Activated CD4-positive, alpha-beta T cell treated with anti-CD3 and anti-CD28 coated beads for 36 hours (primary cell): ENCODE measurements at regions not wholly inside any gene's neighbourhood (a gene's known extent, or its start where the extent isn't known, plus 50 kb on each side); places are given as distances from the start of the nearest gene placed in this dataset.

ENCODE experiments used
- ATAC-seq: fragments of 200-7000 bp; cut with Tn5 transposase; one replicate; pipeline ENCODE4 v1.10.0; 2021; ENCODE audit warnings: mild to moderate bottlenecking, moderate library complexity
- CTCF ChIA-PET: fragments of 350-600 bp; sonication (Branson Sonifier 250); formaldehyde crosslinking; loops from one replicate; lab custom pipeline; 2021; ENCODE audit warnings: antibody characterized with exemption; lab: Charles Lee
- POLR2A ChIA-PET: fragments of 350-600 bp; sonication (Branson Sonifier 250); formaldehyde crosslinking; loops from one replicate; lab custom pipeline; 2021; ENCODE audit warnings: antibody characterized with exemption, inconsistent platforms; lab: Charles Lee
- DNase-seq: peaks from one replicate; pipeline ENCODE4 v3.0.0-alpha.2; 2020
- H3K27ac Mint-ChIP-seq: one replicate; pipeline ENCODE4 v1.8.0; 2021; ENCODE audit warnings: mixed read lengths
- H3K27me3 Mint-ChIP-seq: one replicate; pipeline ENCODE4 v1.8.0; 2021; ENCODE audit warnings: mixed read lengths
- H3K36me3 Mint-ChIP-seq: one replicate; pipeline ENCODE4 v1.8.0; 2021; ENCODE audit warnings: low read depth, mixed read lengths
- H3K4me1 Mint-ChIP-seq: one replicate; pipeline ENCODE4 v1.8.0; 2021; ENCODE audit warnings: mixed read lengths
- H3K4me3 Mint-ChIP-seq: one replicate; pipeline ENCODE4 v1.8.0; 2021; ENCODE audit warnings: mild to moderate bottlenecking, moderate library complexity, mixed read lengths
- H3K9me3 Mint-ChIP-seq: one replicate; pipeline ENCODE4 v1.8.0; 2021; ENCODE audit warnings: low read depth, mixed read lengths
- intact Hi-C, 2 experiments: fragments of 100-400 bp; cut with DNase I in 1 of 2; cut with micrococcal nuclease in 1 of 2; formaldehyde crosslinking; loops; one replicate each; pipeline versions ENCODE4 v1.14.2 to v1.15.1; 2022 to 2024; cut with DNase I, micrococcal nuclease

DNA sequence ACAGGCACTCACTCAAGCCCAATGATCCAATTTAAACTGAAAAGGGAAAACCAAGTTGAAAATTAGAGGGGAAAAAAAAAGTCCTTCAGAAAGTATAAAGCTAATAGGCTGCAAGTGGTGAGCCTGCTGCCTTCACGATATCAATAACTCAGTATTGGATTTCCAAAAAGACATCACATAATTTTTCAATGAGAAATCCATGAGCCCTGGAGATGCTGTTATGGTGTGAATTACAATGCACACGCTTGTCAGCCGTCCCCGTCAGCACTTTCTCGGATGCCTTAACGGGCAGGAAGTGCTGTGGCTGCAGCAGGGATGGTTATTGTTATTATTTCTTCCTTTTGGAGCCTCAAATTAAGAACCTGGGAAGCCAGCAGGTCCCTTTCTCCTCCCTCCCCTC lies 138.5 kb downstream of the DHX35 start:
- Mint-ChIP-seq H3K27ac (no peak overlapping the region), H3K4me1 (no peaks in the 10 kb centered on the region), H3K36me3 (no peaks in the 10 kb centered on the region), H3K4me3 (no peak overlapping the region), H3K9me3 (peaks cover 3% of the 10 kb centered on the region), H3K27me3 (peaks cover 19% of the 10 kb centered on the region)
- ChIA-PET POLR2A (no interaction called here), CTCF (interaction anchor here (0.7 kb wide), 1 partner anchor 405 kb away, joined by 5 read pairs; no protein-coding TSS in a partner anchor)
- ATAC-seq, result no peak
- no peak for DNase-seq
- intact Hi-C loops, result no loop called here

DNA sequence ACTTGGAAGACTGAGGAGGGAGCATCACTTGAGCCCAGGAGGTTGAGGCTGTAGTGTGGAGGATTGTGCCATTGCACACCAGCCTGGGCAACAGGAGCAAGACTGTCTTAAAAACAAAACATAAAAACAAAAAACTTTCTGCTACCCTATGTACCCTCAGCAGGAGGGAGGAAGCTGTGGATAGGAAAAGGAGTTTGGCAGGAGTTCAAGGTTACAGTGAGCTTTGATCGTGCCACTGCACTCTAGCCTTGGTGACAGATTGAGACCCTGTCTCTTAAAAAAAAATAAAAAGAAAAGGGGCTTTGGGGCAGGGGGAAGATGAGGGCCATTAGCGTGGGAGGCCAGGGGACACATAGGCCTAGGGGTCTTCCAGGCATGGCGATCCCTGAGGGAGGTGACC lies 135.7 kb downstream of the DHX35 start:
- Mint-ChIP-seq H3K36me3 (no peaks in the 10 kb centered on the region), H3K4me3 (no peak overlapping the region), H3K27ac (no peak overlapping the region), H3K4me1 (no peaks in the 10 kb centered on the region), H3K9me3 (no peaks in the 10 kb centered on the region), H3K27me3 (peaks cover 15% of the 10 kb centered on the region)
- intact Hi-C loops, result no loop called here
- ChIA-PET POLR2A (no interaction called here), CTCF (no interaction called here)
- ATAC-seq, result no peak
- DNase-seq, result no peak

DNA sequence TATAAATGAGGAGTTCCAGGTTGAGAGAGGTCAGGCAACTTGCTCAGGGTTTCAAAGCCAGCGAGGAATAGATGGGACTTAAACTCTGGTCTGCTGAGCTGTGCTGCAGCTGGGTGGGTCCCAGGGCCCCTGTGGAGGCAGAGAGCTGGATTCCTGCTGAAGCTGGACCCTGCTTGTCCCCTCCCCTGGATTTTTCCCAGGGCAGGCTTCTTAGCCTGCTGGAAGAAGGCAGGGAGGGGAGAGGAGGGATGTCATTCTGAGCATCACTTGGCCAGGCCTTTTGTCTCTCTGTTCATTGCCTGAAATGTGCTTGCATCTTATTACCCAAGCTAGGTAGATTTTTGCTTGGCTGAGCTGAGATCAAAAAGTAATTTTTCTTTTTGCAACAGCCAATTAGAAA lies 133.7 kb downstream of the DHX35 start:
- CTCF ChIA-PET, result interaction anchor here (0.9 to 1.3 kb wide), 2 partner anchors 14 to 47 kb away, joined by 3 to 4 read pairs; no protein-coding TSS in a partner anchor

DNA sequence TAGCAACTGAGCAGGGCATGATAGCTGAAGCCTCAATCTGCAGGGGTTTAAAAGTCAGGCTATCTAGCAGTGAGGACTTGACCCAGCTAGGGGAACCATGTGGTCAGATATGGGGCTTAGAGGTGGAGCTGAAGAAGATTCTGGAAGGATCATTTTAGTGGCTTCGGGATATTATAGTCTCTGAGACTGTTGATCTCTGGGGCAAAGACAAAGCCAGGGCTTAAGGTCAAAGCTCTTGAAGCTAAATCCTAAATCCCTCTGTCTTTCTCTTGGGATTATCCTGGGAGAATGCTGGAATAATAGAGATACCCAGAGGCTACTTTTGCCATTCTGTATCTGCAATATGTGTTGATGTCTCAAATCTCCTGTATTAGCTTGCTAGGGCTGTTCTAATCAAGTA lies 132.2 kb downstream of the DHX35 start:
- DNase-seq, result no peak
- no peak for ATAC-seq
- no peaks in the 10 kb centered on the region for H3K36me3 Mint-ChIP-seq
- H3K4me1 Mint-ChIP-seq, result no peaks in the 10 kb centered on the region
- POLR2A ChIA-PET, result no interaction called here
- no peaks in the 10 kb centered on the region for H3K9me3 Mint-ChIP-seq
- intact Hi-C loops, result no loop called here
- H3K4me3 Mint-ChIP-seq, result no peak overlapping the region
- CTCF ChIA-PET, result interaction anchor here (0.5 to 0.6 kb wide), 2 partner anchors 48 to 353 kb away, joined by 3 to 5 read pairs; no protein-coding TSS in a partner anchor
- H3K27me3 Mint-ChIP-seq, result peaks cover 10% of the 10 kb centered on the region
- no peak overlapping the region for H3K27ac Mint-ChIP-seq

More for the DNA sequence above, 133.7 kb downstream of the DHX35 start:
- ATAC-seq (no peak), DNase-seq (no peak)
- no peaks in the 10 kb centered on the region for H3K9me3 Mint-ChIP-seq
- H3K4me3 Mint-ChIP-seq, result no peak overlapping the region
- POLR2A ChIA-PET, result interaction anchor here (0.7 kb wide), 1 partner anchor 25 kb away, joined by 4 read pairs; no protein-coding TSS in a partner anchor
- no peaks in the 10 kb centered on the region for H3K36me3 Mint-ChIP-seq
- H3K27me3 Mint-ChIP-seq, result peaks cover 12% of the 10 kb centered on the region
- H3K4me1 Mint-ChIP-seq, result no peaks in the 10 kb centered on the region
- intact Hi-C loops, result no loop called here
- no peak overlapping the region for H3K27ac Mint-ChIP-seq

DNA sequence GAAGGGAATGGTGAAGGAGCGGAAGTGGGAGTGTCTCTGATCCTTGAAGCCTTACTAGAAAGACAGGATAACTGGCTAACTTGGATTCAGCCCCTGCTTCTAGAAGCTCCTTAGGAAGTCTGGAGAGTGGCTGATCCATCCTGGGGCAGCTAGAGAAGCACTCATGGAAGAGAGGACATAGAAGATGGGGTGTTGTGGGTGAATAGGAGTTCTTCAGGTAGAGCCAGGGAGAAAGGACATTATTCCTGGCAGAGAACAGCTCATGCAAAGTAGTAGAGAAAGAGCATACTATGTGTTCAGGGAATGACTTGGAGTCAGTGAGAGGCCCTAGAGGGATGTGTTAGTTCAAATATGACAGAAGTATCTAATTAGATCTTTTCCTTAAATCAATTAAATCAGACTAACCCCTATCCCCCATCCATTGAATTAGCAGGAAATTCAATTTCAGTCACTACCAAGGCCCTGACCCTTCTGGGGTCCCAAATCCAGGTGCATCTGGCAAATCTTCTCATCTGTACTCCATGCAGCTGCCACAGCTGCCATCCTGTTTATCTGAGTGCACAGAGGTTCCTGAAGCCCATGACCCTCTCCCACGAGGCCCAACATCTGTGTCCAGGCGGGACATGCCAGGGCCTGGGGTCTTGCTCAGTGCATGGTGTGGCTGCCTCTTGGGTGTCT lies 130.7 kb downstream of the DHX35 start:
- H3K9me3 Mint-ChIP-seq, result no peaks in the 10 kb centered on the region
- H3K27ac Mint-ChIP-seq, result no peak overlapping the region
- CTCF ChIA-PET, result interaction anchor here (0.7 to 1.0 kb wide), 2 partner anchors 13 to 43 kb away, joined by 3 read pairs; no protein-coding TSS in a partner anchor
- H3K27me3 Mint-ChIP-seq, result peaks cover 10% of the 10 kb centered on the region
- H3K36me3 Mint-ChIP-seq, result no peaks in the 10 kb centered on the region
- H3K4me1 Mint-ChIP-seq, result no peaks in the 10 kb centered on the region
- POLR2A ChIA-PET, result no interaction called here
- DNase-seq (no peak), ATAC-seq (no peak)
- intact Hi-C loops, result no loop called here
- no peak overlapping the region for H3K4me3 Mint-ChIP-seq

DNA sequence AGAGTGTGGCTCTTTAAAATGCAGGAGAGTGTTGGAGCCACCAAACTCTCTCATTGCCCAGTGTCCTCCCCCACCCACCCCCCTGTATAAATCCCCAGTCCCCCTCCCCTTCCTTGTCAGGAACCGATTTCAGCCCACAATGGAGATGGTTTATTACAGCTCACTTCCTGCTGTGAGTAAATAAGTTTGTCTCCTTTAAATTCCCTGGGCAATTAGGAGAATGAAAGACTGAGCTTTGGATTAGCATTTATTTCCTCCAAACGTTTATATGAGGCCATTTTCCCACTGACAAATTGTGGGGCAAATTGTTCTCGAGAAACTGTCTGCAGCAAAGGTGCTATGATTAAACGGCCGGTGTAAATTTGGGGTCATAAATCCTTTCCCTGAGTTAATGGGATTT lies 128.8 kb downstream of the DHX35 start:
- ATAC-seq, result no peak
- ChIA-PET CTCF (interaction anchor here (1.1 to 2.4 kb wide), 2 partner anchors 10 to 41 kb away, joined by 6 to 10 read pairs; no protein-coding TSS in a partner anchor), POLR2A (no interaction called here)
- no peaks in the 10 kb centered on the region for H3K36me3 Mint-ChIP-seq
- H3K4me3 Mint-ChIP-seq, result no peak overlapping the region
- H3K4me1 Mint-ChIP-seq, result no peaks in the 10 kb centered on the region
- no peak for DNase-seq
- no peak overlapping the region for H3K27ac Mint-ChIP-seq
- intact Hi-C loops, result no loop called here
- H3K27me3 Mint-ChIP-seq, result peaks cover 10% of the 10 kb centered on the region
- H3K9me3 Mint-ChIP-seq, result no peaks in the 10 kb centered on the region

DNA sequence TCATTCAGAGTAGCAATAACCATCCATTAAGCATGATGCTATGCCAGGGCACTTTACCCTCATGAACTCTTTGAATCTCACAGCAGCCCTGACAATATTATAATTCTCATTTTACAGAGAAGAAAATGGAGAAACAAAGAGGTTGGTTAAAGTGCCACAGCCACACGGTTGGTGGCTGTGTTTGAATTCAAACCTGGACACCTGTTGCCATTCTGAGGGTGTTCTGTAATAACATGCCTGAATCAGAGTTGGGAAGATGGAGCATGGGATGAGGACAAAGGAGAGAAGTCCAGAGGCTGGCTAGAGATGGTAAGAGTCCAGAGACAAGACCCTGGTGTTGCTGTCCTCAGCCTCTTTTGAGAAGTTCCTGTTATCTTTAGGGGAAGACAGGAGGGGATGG lies 127.7 kb downstream of the DHX35 start:
- Mint-ChIP-seq H3K27me3 (peaks cover 10% of the 10 kb centered on the region), H3K4me1 (no peaks in the 10 kb centered on the region), H3K36me3 (no peaks in the 10 kb centered on the region), H3K27ac (no peak overlapping the region), H3K9me3 (no peaks in the 10 kb centered on the region), H3K4me3 (no peak overlapping the region)
- CTCF ChIA-PET, result interaction anchor here (1.8 to 2.4 kb wide), 2 partner anchors 11 to 40 kb away, joined by 7 to 10 read pairs; no protein-coding TSS in a partner anchor
- intact Hi-C loops, result no loop called here
- ATAC-seq (no peak), DNase-seq (no peak)
- POLR2A ChIA-PET, result no interaction called here
